Naive thymus-derived CD4-positive, alpha-beta T cell (primary cell): ENCODE measurements at regions not wholly inside any gene's neighbourhood (a gene's known extent, or its start where the extent isn't known, plus 50 kb on each side); places are given as distances from the start of the nearest gene placed in this dataset.

Source experiments
- ATAC-seq: fragments of 150-1000 bp; cut with Tn5 transposase; 2 replicates; pipeline ENCODE4 v1.10.0; 2021; ENCODE audit warnings: mild to moderate bottlenecking, moderate library complexity
- CTCF ChIA-PET: fragments of 350-600 bp; sonication (Branson Sonifier 250); formaldehyde crosslinking; loops from one replicate; lab custom pipeline; 2021; ENCODE audit warnings: antibody characterized with exemption; lab: Charles Lee
- POLR2A ChIA-PET: fragments of 350-600 bp; sonication (Branson Sonifier 250); formaldehyde crosslinking; loops from one replicate; lab custom pipeline; 2021; ENCODE audit warnings: antibody characterized with exemption, inconsistent platforms; lab: Charles Lee
- DNase-seq, 9 donors: peaks; one replicate each; pipeline versions ENCODE4 v3.0.0 to v3.0.0-alpha.2; 2020 to 2022; ENCODE audit warnings: mixed read lengths in 1 of 9
- H3K27ac ChIP-seq: one replicate; pipeline ENCODE4 v1.7.0; 2013; ENCODE audit warnings: mild to moderate bottlenecking, low read depth, low read length, moderate library complexity
- H3K27me3 ChIP-seq, 2 donors: one replicate each; pipeline ENCODE4 v1.7.0; 2013; ENCODE audit warnings: low read length in 2 of 2, mild to moderate bottlenecking in 2 of 2, moderate library complexity in 2 of 2; ENCODE audit not compliant: control insufficient read depth in 2 of 2, insufficient read depth in 2 of 2
- H3K36me3 ChIP-seq, 3 experiments: 1 replicate in 2 of 3; 2 replicates in 1 of 3; pipeline ENCODE4 v1.7.0; 2013; ENCODE audit warnings: low read length in 3 of 3, mild to moderate bottlenecking in 3 of 3, moderate library complexity in 1 of 3; ENCODE audit not compliant: insufficient read depth in 3 of 3, control insufficient read depth in 2 of 3
- H3K4me1 ChIP-seq, 2 donors: one replicate each; pipeline ENCODE4 v1.7.0; 2013; ENCODE audit warnings: low read length in 2 of 2, mild to moderate bottlenecking in 2 of 2, moderate library complexity in 1 of 2; ENCODE audit not compliant: control insufficient read depth in 2 of 2, insufficient read depth in 2 of 2
- H3K4me3 ChIP-seq: 2 replicates; pipeline ENCODE4 v1.7.0; 2013; ENCODE audit warnings: mild to moderate bottlenecking, low read length
- H3K9me3 ChIP-seq, 3 experiments: 1 replicate in 2 of 3; 2 replicates in 1 of 3; pipeline ENCODE4 v1.7.0; 2013; ENCODE audit warnings: low read length in 3 of 3; ENCODE audit not compliant: control insufficient read depth in 2 of 3
- H3K27ac Mint-ChIP-seq, 9 donors: one replicate each; pipeline ENCODE4 v1.8.0; 2020 to 2022; ENCODE audit warnings: mixed read lengths in 9 of 9, mild to moderate bottlenecking in 8 of 9, moderate library complexity in 5 of 9, inconsistent platforms in 2 of 9
- H3K27me3 Mint-ChIP-seq, 5 donors: one replicate each; pipeline ENCODE4 v1.8.0; 2021 to 2022; ENCODE audit warnings: mixed read lengths in 5 of 5, mild to moderate bottlenecking in 1 of 5
- H3K36me3 Mint-ChIP-seq, 5 donors: one replicate each; pipeline ENCODE4 v1.8.0; 2020 to 2022; ENCODE audit warnings: mixed read lengths in 5 of 5, mild to moderate bottlenecking in 3 of 5, inconsistent platforms in 1 of 5
- H3K4me1 Mint-ChIP-seq, 7 donors: one replicate each; pipeline ENCODE4 v1.8.0; 2020 to 2022; ENCODE audit warnings: mixed read lengths in 7 of 7, mild to moderate bottlenecking in 3 of 7, inconsistent platforms in 1 of 7
- H3K4me3 Mint-ChIP-seq, 10 donors: one replicate each; pipeline ENCODE4 v1.8.0; 2020 to 2022; ENCODE audit warnings: mild to moderate bottlenecking in 10 of 10, mixed read lengths in 10 of 10, moderate library complexity in 6 of 10, inconsistent platforms in 2 of 10
- H3K9me3 Mint-ChIP-seq, 11 donors: one replicate each; pipeline ENCODE4 v1.8.0; 2020 to 2022; ENCODE audit warnings: mixed read lengths in 11 of 11, mild to moderate bottlenecking in 4 of 11, inconsistent platforms in 1 of 11, moderate library complexity in 1 of 11
- intact Hi-C, 2 donors: fragments of 100-400 bp; cut with micrococcal nuclease; formaldehyde crosslinking; loops; one replicate each; pipeline ENCODE4 v1.15.1; 2023

GRCh38 chr6:105941621-105942412 is 144.3 kb upstream of the PRDM1 start:
- peaks cover 0 to 18% (median 0%) of the 10 kb centered on the region in 5 donors for H3K36me3 Mint-ChIP-seq

DNA sequence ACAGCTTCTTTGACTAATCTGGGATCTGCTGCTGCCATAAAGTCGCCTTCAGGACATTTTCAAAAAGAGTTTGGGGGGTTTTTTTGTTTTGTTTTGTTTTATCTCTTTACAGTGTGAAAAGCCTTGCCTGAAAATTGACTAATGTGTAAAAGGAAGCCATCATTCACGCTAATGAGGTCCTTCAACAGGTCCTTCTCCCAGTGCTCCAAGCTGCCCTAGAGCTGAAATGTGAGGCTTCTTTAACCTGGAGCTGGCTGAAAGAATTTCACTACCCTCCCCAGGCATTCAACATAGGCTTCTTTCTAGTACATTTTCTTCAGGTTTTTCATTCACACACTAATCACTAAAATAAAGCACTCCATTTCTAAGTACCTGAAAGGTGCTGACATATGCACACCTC is 145.1 kb upstream of the PRDM1 start:
- Mint-ChIP-seq H3K9me3 (peaks cover 0 to 11% (median 0%) of the 10 kb centered on the region in 11 donors), H3K4me1 (peaks cover 6 to 18% (median 10%) of the 10 kb centered on the region in 7 donors), H3K27me3 (peaks cover 0 to 17% (median 10%) of the 10 kb centered on the region in 5 donors), H3K27ac (no peak overlapping the region), H3K4me3 (no peak overlapping the region), H3K36me3 (peaks cover 0 to 14% (median 0%) of the 10 kb centered on the region in 5 donors)
- ATAC-seq (no peak), DNase-seq (no peak)
- CTCF ChIA-PET: no interaction called here
- H3K4me1 ChIP-seq: no peaks in the 10 kb centered on the region
- no peaks in the 10 kb centered on the region for H3K36me3 ChIP-seq
- POLR2A ChIA-PET: no interaction called here
- H3K4me3 ChIP-seq: no peak overlapping the region
- intact Hi-C loops: no loop called here
- H3K27ac ChIP-seq: no peak overlapping the region
- no peaks in the 10 kb centered on the region for H3K27me3 ChIP-seq
- no peaks in the 10 kb centered on the region for H3K9me3 ChIP-seq

More at GRCh38 chr6:105941621-105942412, 144.3 kb upstream of the PRDM1 start:
- Mint-ChIP-seq H3K9me3 (peaks cover 0 to 11% (median 0%) of the 10 kb centered on the region in 11 donors), H3K27me3 (peaks cover 0 to 17% (median 10%) of the 10 kb centered on the region in 5 donors), H3K27ac (no peak overlapping the region), H3K4me1 (peaks cover 6 to 22% (median 10%) of the 10 kb centered on the region in 7 donors), H3K4me3 (no peak overlapping the region)
- Histone ChIP-seq H3K4me1 (no peaks in the 10 kb centered on the region), H3K9me3 (no peaks in the 10 kb centered on the region), H3K4me3 (no peak overlapping the region), H3K36me3 (no peaks in the 10 kb centered on the region), H3K27ac (no peak overlapping the region), H3K27me3 (no peaks in the 10 kb centered on the region)
- ATAC-seq: no peak
- ChIA-PET POLR2A (no interaction called here), CTCF (no interaction called here)
- intact Hi-C loops: no loop called here
- DNase-seq: no peak

DNA sequence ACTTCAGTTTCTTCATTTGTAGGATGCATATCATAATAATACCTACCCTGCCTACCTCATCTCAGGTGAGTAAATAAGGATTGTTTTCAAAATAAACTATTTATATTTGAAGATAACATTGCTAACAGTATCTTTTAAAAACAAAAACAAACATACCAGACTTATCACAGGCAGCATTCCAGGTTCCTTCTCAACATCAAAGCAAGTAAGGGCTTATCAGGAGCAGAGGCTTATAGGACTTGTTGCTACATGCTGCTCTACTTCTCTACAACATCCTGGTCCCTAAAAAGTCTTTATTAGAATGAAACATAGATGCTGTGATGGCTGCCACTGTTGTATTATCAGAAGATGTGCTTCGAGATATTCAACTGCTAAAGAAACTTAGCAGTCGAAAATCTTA is 149.2 kb upstream of the PRDM1 start:
- Mint-ChIP-seq H3K36me3 (peaks cover 0 to 9% (median 0%) of the 10 kb centered on the region in 5 donors), H3K27me3 (peaks cover 0 to 5% (median 2%) of the 10 kb centered on the region in 5 donors), H3K4me1 (peaks cover 0 to 4% (median 0%) of the 10 kb centered on the region in 7 donors), H3K4me3 (no peak overlapping the region), H3K9me3 (peaks cover 0 to 4% (median 0%) of the 10 kb centered on the region in 11 donors), H3K27ac (no peak overlapping the region)
- no peaks in the 10 kb centered on the region for H3K27me3 ChIP-seq
- intact Hi-C loops: loop anchor here in 1 of 2 donors (5.0 kb wide), 1 partner anchor 75 kb away; no protein-coding TSS in a partner anchor
- H3K36me3 ChIP-seq: no peaks in the 10 kb centered on the region
- POLR2A ChIA-PET: no interaction called here
- DNase-seq (no peak), ATAC-seq (no peak)
- no peak overlapping the region for H3K4me3 ChIP-seq
- no peaks in the 10 kb centered on the region for H3K4me1 ChIP-seq
- H3K9me3 ChIP-seq: no peaks in the 10 kb centered on the region
- no peak overlapping the region for H3K27ac ChIP-seq
- CTCF ChIA-PET: interaction anchor here (0.6 kb wide), 1 partner anchor 181 kb away, joined by 3 read pairs; no protein-coding TSS in a partner anchor

- H3K36me3 Mint-ChIP-seq: peaks cover 0 to 9% (median 0%) of the 10 kb centered on the region in 5 donors
Observed at GRCh38 chr6:105935416-105935815, 150.7 kb upstream of the PRDM1 start.

GRCh38 chr6:105934708-105935107 is 151.4 kb upstream of the PRDM1 start:
- Mint-ChIP-seq H3K27me3 (peaks cover 0 to 5% (median 0%) of the 10 kb centered on the region in 5 donors), H3K9me3 (peaks cover 0 to 4% (median 0%) of the 10 kb centered on the region in 11 donors), H3K27ac (no peak overlapping the region), H3K36me3 (peaks cover 0 to 9% (median 0%) of the 10 kb centered on the region in 5 donors), H3K4me3 (no peak overlapping the region), H3K4me1 (peaks cover 0 to 3% (median 0%) of the 10 kb centered on the region in 7 donors)
- Histone ChIP-seq H3K4me1 (no peaks in the 10 kb centered on the region), H3K36me3 (no peaks in the 10 kb centered on the region), H3K9me3 (no peaks in the 10 kb centered on the region), H3K4me3 (no peak overlapping the region), H3K27ac (no peak overlapping the region), H3K27me3 (no peaks in the 10 kb centered on the region)
- intact Hi-C loops: loop anchor here in 1 of 2 donors (5.0 kb wide), 1 partner anchor 78 kb away; no protein-coding TSS in a partner anchor
- ChIA-PET CTCF (no interaction called here), POLR2A (no interaction called here)
- DNase-seq (no peak), ATAC-seq (no peak)

More at GRCh38 chr6:105935416-105935815, 150.7 kb upstream of the PRDM1 start:
- Histone ChIP-seq H3K9me3 (no peaks in the 10 kb centered on the region), H3K27me3 (no peaks in the 10 kb centered on the region), H3K4me3 (no peak overlapping the region), H3K27ac (no peak overlapping the region), H3K4me1 (no peaks in the 10 kb centered on the region), H3K36me3 (no peaks in the 10 kb centered on the region)
- Mint-ChIP-seq H3K4me3 (no peak overlapping the region), H3K9me3 (peaks cover 0 to 4% (median 0%) of the 10 kb centered on the region in 11 donors), H3K4me1 (peaks cover 0 to 3% (median 0%) of the 10 kb centered on the region in 7 donors), H3K27me3 (peaks cover 0 to 5% (median 0%) of the 10 kb centered on the region in 5 donors), H3K27ac (no peak overlapping the region)
- CTCF ChIA-PET: no interaction called here
- no peak for DNase-seq
- POLR2A ChIA-PET: no interaction called here
- ATAC-seq: no peak
- intact Hi-C loops: loop anchor here in 1 of 2 donors (5.0 kb wide), 1 partner anchor 77 kb away; no protein-coding TSS in a partner anchor

DNA sequence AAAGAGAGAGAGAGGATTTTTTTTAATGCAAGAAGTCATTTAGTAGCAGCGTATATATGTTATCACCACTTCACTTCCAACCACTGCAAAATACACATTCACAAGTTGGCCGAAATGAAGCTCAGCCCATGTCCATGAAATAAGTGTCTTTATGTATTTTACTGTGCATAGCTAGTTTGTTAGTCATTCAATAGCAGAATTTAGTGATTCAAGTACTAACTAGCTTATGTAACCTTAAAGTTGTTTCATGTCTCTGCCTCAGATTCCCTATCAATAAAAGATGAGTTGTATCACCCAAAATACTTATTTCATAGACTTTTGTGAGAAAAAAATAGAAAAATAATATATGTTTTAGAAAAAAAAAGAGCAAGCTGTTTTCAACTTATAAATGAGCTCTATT is 153.7 kb upstream of the PRDM1 start:
- H3K27ac ChIP-seq: no peak overlapping the region
- Mint-ChIP-seq H3K27ac (no peak overlapping the region), H3K27me3 (peaks cover 0 to 6% (median 0%) of the 10 kb centered on the region in 5 donors), H3K9me3 (no peaks in the 10 kb centered on the region), H3K4me1 (no peaks in the 10 kb centered on the region), H3K36me3 (peaks cover 0 to 5% (median 0%) of the 10 kb centered on the region in 5 donors), H3K4me3 (no peak overlapping the region)
- ATAC-seq: no peak
- DNase-seq: no peak
- no peaks in the 10 kb centered on the region for H3K9me3 ChIP-seq
- intact Hi-C loops: no loop called here
- CTCF ChIA-PET: no interaction called here
- H3K36me3 ChIP-seq: no peaks in the 10 kb centered on the region
- no peaks in the 10 kb centered on the region for H3K4me1 ChIP-seq
- no peaks in the 10 kb centered on the region for H3K27me3 ChIP-seq
- no peak overlapping the region for H3K4me3 ChIP-seq
- POLR2A ChIA-PET: no interaction called here
